ENCODE measurements at regions not wholly inside any gene's neighbourhood (a gene's known extent, or its start where the extent isn't known, plus 50 kb on each side); places are given as distances from the start of the nearest gene placed in this dataset.
A peak's percentile ranks its signal among the peaks of the same experiment; 100 is the strongest.

- no peaks in the 10 kb centered on the region for H3F3A ChIP-seq (ENCODE audit: low read length, unreplicated experiment)
- CTCF ChIA-PET: no interaction called here
Measured at GRCh38 chr2:143948710-143949109, 571.2 kb downstream of the ZEB2 start.

GRCh38 chr2:143946436-143947391 lies 573.2 kb downstream of the ZEB2 start:
- H3K9me2 ChIP-seq (replicated peaks; ENCODE audit: low read length): no peaks in the 10 kb centered on the region
- BruUV-seq (replicated peaks): no TSS peak
- ChIA-PET CTCF (no interaction called here), POLR2A (ENCODE audit: unreplicated experiment) (no interaction called here)
- no peak overlapping the region for H3K27ac ChIP-seq (ENCODE audit: low read length)
- H3K79me2 ChIP-seq (ENCODE audit: low read length): no peaks in the 10 kb centered on the region
- no peaks in the 10 kb centered on the region for H3K27me3 ChIP-seq (ENCODE audit: low read length)
- H3K4me2 ChIP-seq (ENCODE audit: low read length): no peak overlapping the region
- no peak overlapping the region for H3K9ac ChIP-seq (ENCODE audit: low read length)
- H3K9me3 ChIP-seq (ENCODE audit: low read length): no peaks in the 10 kb centered on the region
- no peak overlapping the region for H2AFZ ChIP-seq (ENCODE audit: low read length)
- TF ChIP-seq EZH2 (IDR thresholded peaks at IDR 0.05; ENCODE audit: low read length, unreplicated experiment): no peak
- no peak overlapping the region for H3K4me3 ChIP-seq (ENCODE audit: low read length)
- intact Hi-C loops (cut with micrococcal nuclease): no loop called here
- no peaks in the 10 kb centered on the region for H3K36me3 ChIP-seq (ENCODE audit: low read depth, low read length)
- DNase-seq (no peak), ATAC-seq (no peak)
- no peaks in the 10 kb centered on the region for H4K20me1 ChIP-seq (ENCODE audit: low read length)
- no peaks in the 10 kb centered on the region for H3F3A ChIP-seq (ENCODE audit: low read length, unreplicated experiment)
- 0 out of 2 replicates have a peak, but pooled peaks cover 7% of the 10 kb centered on the region for H3K4me1 ChIP-seq (ENCODE audit: insufficient read depth, low read length)

More at GRCh38 chr2:143948710-143949109, 571.2 kb downstream of the ZEB2 start:
- Histone ChIP-seq H3K9me3 (ENCODE audit: low read length) (no peaks in the 10 kb centered on the region), H3K9me2 (replicated peaks; ENCODE audit: low read length) (no peaks in the 10 kb centered on the region), H3K79me2 (ENCODE audit: low read length) (no peaks in the 10 kb centered on the region), H3K36me3 (ENCODE audit: low read depth, low read length) (no peaks in the 10 kb centered on the region), H2AFZ (ENCODE audit: low read length) (no peak overlapping the region), H3K4me2 (ENCODE audit: low read length) (no peak overlapping the region), H3K9ac (ENCODE audit: low read length) (no peak overlapping the region), H3K27me3 (ENCODE audit: low read length) (no peaks in the 10 kb centered on the region), H4K20me1 (ENCODE audit: low read length) (no peaks in the 10 kb centered on the region), H3K27ac (ENCODE audit: low read length) (no peak overlapping the region), H3K4me1 (ENCODE audit: insufficient read depth, low read length) (peaks cover 13% of the 10 kb centered on the region), H3K4me3 (ENCODE audit: low read length) (no peak overlapping the region)
- DNase-seq (no peak), ATAC-seq (0 out of 2 replicates have a peak, but pooled peaks have one; percentile 29)
- BruUV-seq (replicated peaks): no TSS peak
- POLR2A ChIA-PET (ENCODE audit: unreplicated experiment): no interaction called here
- intact Hi-C loops (cut with micrococcal nuclease): no loop called here
- TF ChIP-seq, protein P1, sequence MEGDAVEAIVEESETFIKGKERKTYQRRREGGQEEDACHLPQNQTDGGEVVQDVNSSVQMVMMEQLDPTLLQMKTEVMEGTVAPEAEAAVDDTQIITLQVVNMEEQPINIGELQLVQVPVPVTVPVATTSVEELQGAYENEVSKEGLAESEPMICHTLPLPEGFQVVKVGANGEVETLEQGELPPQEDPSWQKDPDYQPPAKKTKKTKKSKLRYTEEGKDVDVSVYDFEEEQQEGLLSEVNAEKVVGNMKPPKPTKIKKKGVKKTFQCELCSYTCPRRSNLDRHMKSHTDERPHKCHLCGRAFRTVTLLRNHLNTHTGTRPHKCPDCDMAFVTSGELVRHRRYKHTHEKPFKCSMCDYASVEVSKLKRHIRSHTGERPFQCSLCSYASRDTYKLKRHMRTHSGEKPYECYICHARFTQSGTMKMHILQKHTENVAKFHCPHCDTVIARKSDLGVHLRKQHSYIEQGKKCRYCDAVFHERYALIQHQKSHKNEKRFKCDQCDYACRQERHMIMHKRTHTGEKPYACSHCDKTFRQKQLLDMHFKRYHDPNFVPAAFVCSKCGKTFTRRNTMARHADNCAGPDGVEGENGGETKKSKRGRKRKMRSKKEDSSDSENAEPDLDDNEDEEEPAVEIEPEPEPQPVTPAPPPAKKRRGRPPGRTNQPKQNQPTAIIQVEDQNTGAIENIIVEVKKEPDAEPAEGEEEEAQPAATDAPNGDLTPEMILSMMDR (conservative IDR thresholded peaks at IDR 0.05; ENCODE audit: low read depth, low read length): no peak
- TF ChIP-seq EZH2 (IDR thresholded peaks at IDR 0.05; ENCODE audit: low read length, unreplicated experiment): no peak
- TF ChIP-seq EZH2phosphoT487 (IDR thresholded peaks at IDR 0.05; ENCODE audit: borderline replicate concordance, low read length): no peak

- Histone ChIP-seq H3K27ac (ENCODE audit: low read length) (no peak overlapping the region), H3K27me3 (ENCODE audit: low read length) (no peaks in the 10 kb centered on the region), H3K4me1 (ENCODE audit: insufficient read depth, low read length) (no peaks in the 10 kb centered on the region), H2AFZ (ENCODE audit: low read length) (no peak overlapping the region), H3K4me2 (ENCODE audit: low read length) (no peak overlapping the region), H3K4me3 (ENCODE audit: low read length) (no peak overlapping the region), H3K36me3 (ENCODE audit: low read depth, low read length) (no peaks in the 10 kb centered on the region), H3K9me3 (ENCODE audit: low read length) (no peaks in the 10 kb centered on the region), H3K9me2 (replicated peaks; ENCODE audit: low read length) (no peaks in the 10 kb centered on the region), H3K79me2 (ENCODE audit: low read length) (no peaks in the 10 kb centered on the region), H4K20me1 (ENCODE audit: low read length) (no peaks in the 10 kb centered on the region), H3F3A (ENCODE audit: low read length, unreplicated experiment) (no peaks in the 10 kb centered on the region), H3K9ac (ENCODE audit: low read length) (no peak overlapping the region)
- ATAC-seq: no peak
- ChIA-PET POLR2A (ENCODE audit: unreplicated experiment) (no interaction called here), CTCF (no interaction called here)
- no peak for DNase-seq
- TF ChIP-seq EZH2phosphoT487 (IDR thresholded peaks at IDR 0.05; ENCODE audit: borderline replicate concordance, low read length) (no peak), EZH2 (IDR thresholded peaks at IDR 0.05; ENCODE audit: low read length, unreplicated experiment) (no peak)
- TF ChIP-seq, protein P1 (conservative IDR thresholded peaks at IDR 0.05; ENCODE audit: low read depth, low read length): no peak
- intact Hi-C loops (cut with micrococcal nuclease): no loop called here
- BruUV-seq (replicated peaks): no TSS peak
Measured at GRCh38 chr2:143942486-143942885, 577.4 kb downstream of the ZEB2 start.

Measured in PC-3 (cell line).